ENCODE measurements at regions not wholly inside any gene's neighbourhood (a gene's known extent, or its start where the extent isn't known, plus 50 kb on each side); places are given as distances from the start of the nearest gene placed in this dataset.

DNA sequence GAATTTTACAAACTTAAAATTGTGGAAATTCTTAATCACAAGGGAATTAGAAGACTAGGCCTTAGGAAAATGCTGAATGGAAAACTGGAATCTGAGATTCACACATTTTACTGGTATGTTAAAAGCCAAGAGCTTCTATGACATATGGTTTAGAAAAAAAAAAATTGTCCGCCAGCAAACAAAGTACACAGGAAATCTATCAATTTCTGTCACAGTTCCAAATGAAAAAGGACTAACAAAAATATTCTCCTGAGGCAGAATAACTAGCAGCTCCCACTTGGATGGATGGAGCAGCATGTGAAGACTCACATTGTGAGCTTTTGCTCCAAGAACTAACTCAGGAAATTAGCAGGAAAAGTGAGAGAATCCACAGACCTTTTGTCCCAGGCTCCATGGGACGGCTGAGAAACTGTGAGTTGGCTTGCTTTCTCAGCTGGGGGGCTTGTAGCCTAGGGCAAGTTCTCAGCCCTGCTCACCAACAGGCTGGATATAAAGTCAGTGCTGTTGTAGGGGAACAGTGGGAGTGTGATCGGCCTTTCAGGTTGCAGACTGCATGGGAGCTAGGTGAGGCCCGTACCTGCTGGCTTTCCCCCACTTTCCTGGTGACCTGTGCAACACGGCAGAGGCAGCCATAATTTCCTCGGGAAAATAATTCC lies 731.1 kb upstream of the SGO1 start:
- no peak overlapping the region for H3K4me2 ChIP-seq (ENCODE audit: low read depth, low read length, poor library complexity, severe bottlenecking)
- no peaks in the 10 kb centered on the region for H3K36me3 ChIP-seq (ENCODE audit: insufficient read depth, low read length)
- H3K79me2 ChIP-seq (ENCODE audit: insufficient read depth, low read length): no peaks in the 10 kb centered on the region
- no peak overlapping the region for H2AFZ ChIP-seq (ENCODE audit: low read length)
- no peak overlapping the region for H3K4me3 ChIP-seq (ENCODE audit: low read length, poor library complexity, severe bottlenecking)
- H4K20me1 ChIP-seq (ENCODE audit: insufficient read depth, low read length, poor library complexity, severe bottlenecking): no peaks in the 10 kb centered on the region
- no peaks in the 10 kb centered on the region for H3K9me3 ChIP-seq (ENCODE audit: insufficient read depth, low read depth, low read length)
- no peaks in the 10 kb centered on the region for H3K9me2 ChIP-seq (replicated peaks; ENCODE audit: low read depth, low read length)
- TF ChIP-seq EZH2phosphoT487 (IDR thresholded peaks at IDR 0.05; ENCODE audit: borderline replicate concordance): no peak
- TF ChIP-seq, protein P1, sequence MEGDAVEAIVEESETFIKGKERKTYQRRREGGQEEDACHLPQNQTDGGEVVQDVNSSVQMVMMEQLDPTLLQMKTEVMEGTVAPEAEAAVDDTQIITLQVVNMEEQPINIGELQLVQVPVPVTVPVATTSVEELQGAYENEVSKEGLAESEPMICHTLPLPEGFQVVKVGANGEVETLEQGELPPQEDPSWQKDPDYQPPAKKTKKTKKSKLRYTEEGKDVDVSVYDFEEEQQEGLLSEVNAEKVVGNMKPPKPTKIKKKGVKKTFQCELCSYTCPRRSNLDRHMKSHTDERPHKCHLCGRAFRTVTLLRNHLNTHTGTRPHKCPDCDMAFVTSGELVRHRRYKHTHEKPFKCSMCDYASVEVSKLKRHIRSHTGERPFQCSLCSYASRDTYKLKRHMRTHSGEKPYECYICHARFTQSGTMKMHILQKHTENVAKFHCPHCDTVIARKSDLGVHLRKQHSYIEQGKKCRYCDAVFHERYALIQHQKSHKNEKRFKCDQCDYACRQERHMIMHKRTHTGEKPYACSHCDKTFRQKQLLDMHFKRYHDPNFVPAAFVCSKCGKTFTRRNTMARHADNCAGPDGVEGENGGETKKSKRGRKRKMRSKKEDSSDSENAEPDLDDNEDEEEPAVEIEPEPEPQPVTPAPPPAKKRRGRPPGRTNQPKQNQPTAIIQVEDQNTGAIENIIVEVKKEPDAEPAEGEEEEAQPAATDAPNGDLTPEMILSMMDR (conservative IDR thresholded peaks at IDR 0.05; ENCODE audit: low read length): no peak
- H3K9ac ChIP-seq (ENCODE audit: low read depth, low read length, poor library complexity, severe bottlenecking): no peak overlapping the region
- H3K4me1 ChIP-seq (ENCODE audit: insufficient read depth, low read length, poor library complexity, severe bottlenecking): no peaks in the 10 kb centered on the region
- H3K27me3 ChIP-seq (ENCODE audit: insufficient read depth, low read length, poor library complexity, severe bottlenecking): no peaks in the 10 kb centered on the region
- H3F3A ChIP-seq (ENCODE audit: low read depth): no peaks in the 10 kb centered on the region

DNA sequence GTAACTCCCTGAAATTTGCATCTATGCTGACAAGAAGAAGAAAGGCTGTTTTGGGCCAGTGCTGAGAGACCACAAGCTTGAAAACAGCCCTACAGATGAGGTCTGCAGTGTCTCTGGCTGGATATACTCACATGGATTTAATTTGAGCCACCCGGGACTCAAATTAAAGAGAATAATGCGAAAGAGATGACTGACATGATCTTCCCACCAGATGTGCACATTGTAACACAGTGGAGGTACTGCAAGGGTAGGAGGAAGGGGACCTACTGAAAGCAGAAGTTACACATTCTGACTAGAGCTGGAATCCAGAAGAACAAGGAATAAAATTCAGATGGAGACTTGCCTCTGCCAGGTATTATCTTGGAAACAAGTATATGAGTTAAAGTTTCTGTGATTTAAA lies 728.3 kb upstream of the SGO1 start:
- Histone ChIP-seq H3K79me2 (ENCODE audit: insufficient read depth, low read length) (no peaks in the 10 kb centered on the region), H3K4me1 (ENCODE audit: insufficient read depth, low read length, poor library complexity, severe bottlenecking) (no peaks in the 10 kb centered on the region), H2AFZ (ENCODE audit: low read length) (no peak overlapping the region), H3K27me3 (ENCODE audit: insufficient read depth, low read length, poor library complexity, severe bottlenecking) (no peaks in the 10 kb centered on the region), H3F3A (ENCODE audit: low read depth) (no peaks in the 10 kb centered on the region), H4K20me1 (ENCODE audit: insufficient read depth, low read length, poor library complexity, severe bottlenecking) (no peaks in the 10 kb centered on the region), H3K36me3 (ENCODE audit: insufficient read depth, low read length) (no peaks in the 10 kb centered on the region), H3K9me3 (ENCODE audit: insufficient read depth, low read depth, low read length) (no peaks in the 10 kb centered on the region), H3K9me2 (replicated peaks; ENCODE audit: low read depth, low read length) (no peaks in the 10 kb centered on the region), H3K4me3 (ENCODE audit: low read length, poor library complexity, severe bottlenecking) (no peak overlapping the region), H3K9ac (ENCODE audit: low read depth, low read length, poor library complexity, severe bottlenecking) (no peak overlapping the region), H3K4me2 (ENCODE audit: low read depth, low read length, poor library complexity, severe bottlenecking) (no peak overlapping the region)
- no peak for TF ChIP-seq EZH2phosphoT487 (IDR thresholded peaks at IDR 0.05; ENCODE audit: borderline replicate concordance)
- TF ChIP-seq, protein P1 (conservative IDR thresholded peaks at IDR 0.05; ENCODE audit: low read length): no peak

DNA sequence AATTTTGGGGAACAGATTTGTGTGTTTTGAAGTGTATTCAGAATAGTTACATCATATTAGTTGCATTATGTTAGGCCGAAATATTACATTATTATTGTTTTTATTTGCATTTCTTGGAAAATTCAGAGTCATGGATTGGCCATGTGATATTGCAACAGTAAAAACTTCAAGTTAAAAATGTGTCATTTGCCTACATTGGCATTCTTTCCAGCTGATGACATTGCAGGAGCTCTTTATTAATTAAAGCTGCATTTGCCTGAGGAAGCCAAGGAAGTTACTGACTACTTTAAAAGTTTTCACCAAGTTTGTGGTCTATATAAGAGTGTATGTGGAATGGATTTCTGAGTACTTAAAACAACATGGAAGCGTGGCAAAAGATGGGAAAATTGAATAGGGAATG lies 726.4 kb upstream of the SGO1 start:
- H3K4me3 ChIP-seq (ENCODE audit: low read length, poor library complexity, severe bottlenecking): no peak overlapping the region
- H3K4me2 ChIP-seq (ENCODE audit: low read depth, low read length, poor library complexity, severe bottlenecking): no peak overlapping the region
- no peaks in the 10 kb centered on the region for H3K36me3 ChIP-seq (ENCODE audit: insufficient read depth, low read length)
- no peaks in the 10 kb centered on the region for H4K20me1 ChIP-seq (ENCODE audit: insufficient read depth, low read length, poor library complexity, severe bottlenecking)
- TF ChIP-seq, protein P1 (conservative IDR thresholded peaks at IDR 0.05; ENCODE audit: low read length): no peak
- TF ChIP-seq EZH2phosphoT487 (IDR thresholded peaks at IDR 0.05; ENCODE audit: borderline replicate concordance): no peak
- no peak overlapping the region for H2AFZ ChIP-seq (ENCODE audit: low read length)
- no peak overlapping the region for H3K9ac ChIP-seq (ENCODE audit: low read depth, low read length, poor library complexity, severe bottlenecking)
- H3F3A ChIP-seq (ENCODE audit: low read depth): no peaks in the 10 kb centered on the region
- H3K4me1 ChIP-seq (ENCODE audit: insufficient read depth, low read length, poor library complexity, severe bottlenecking): no peaks in the 10 kb centered on the region
- H3K9me2 ChIP-seq (replicated peaks; ENCODE audit: low read depth, low read length): no peaks in the 10 kb centered on the region
- no peaks in the 10 kb centered on the region for H3K9me3 ChIP-seq (ENCODE audit: insufficient read depth, low read depth, low read length)
- no peaks in the 10 kb centered on the region for H3K27me3 ChIP-seq (ENCODE audit: insufficient read depth, low read length, poor library complexity, severe bottlenecking)
- no peaks in the 10 kb centered on the region for H3K79me2 ChIP-seq (ENCODE audit: insufficient read depth, low read length)

All from Loucy (cell line).